GM20000 (cell line): ENCODE measurements at regions not wholly inside any gene's neighbourhood (a gene's known extent, or its start where the extent isn't known, plus 50 kb on each side); places are given as distances from the start of the nearest gene placed in this dataset.
"Not testable (repeated sequence)": the region's sequence is repeated elsewhere in the genome, so short reads cannot be mapped to it uniquely, and the experiment has no call there.

Experiments used
- DNase-seq: peaks from one replicate; pipeline ENCODE4 v3.0.0; 2012; ENCODE audit warnings: low spot score
- TF ChIP-seq, protein P1 (sequence below): IDR thresholded peaks from 2 replicates; pipeline ENCODE4 v1.5.1; 2012; ENCODE audit warnings: mild to moderate bottlenecking, control low read depth; ENCODE audit errors: extremely low read depth, missing control alignments

DNA sequence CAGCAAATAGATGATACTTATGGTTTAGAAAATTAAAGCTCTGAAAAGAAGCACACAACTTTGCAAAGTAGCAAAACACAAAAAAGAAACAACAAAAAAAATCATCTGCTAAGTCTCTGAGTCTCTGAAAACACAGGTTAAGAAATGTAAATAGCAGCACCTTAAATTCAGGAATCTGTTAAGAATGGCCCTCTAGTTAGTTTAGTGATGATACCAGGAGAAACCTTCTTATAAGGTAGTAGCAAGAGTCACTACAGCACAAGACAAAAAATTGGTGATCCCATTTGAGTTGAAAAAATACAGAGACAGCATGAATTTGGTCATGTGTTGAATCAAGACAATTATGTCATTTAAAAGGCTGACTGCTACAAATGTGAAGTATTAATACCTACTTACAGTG, 308.2 kb upstream of the ADGRL3 start:
- TF ChIP-seq, protein P1, sequence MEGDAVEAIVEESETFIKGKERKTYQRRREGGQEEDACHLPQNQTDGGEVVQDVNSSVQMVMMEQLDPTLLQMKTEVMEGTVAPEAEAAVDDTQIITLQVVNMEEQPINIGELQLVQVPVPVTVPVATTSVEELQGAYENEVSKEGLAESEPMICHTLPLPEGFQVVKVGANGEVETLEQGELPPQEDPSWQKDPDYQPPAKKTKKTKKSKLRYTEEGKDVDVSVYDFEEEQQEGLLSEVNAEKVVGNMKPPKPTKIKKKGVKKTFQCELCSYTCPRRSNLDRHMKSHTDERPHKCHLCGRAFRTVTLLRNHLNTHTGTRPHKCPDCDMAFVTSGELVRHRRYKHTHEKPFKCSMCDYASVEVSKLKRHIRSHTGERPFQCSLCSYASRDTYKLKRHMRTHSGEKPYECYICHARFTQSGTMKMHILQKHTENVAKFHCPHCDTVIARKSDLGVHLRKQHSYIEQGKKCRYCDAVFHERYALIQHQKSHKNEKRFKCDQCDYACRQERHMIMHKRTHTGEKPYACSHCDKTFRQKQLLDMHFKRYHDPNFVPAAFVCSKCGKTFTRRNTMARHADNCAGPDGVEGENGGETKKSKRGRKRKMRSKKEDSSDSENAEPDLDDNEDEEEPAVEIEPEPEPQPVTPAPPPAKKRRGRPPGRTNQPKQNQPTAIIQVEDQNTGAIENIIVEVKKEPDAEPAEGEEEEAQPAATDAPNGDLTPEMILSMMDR = no peak
- DNase-seq = no peak

DNA sequence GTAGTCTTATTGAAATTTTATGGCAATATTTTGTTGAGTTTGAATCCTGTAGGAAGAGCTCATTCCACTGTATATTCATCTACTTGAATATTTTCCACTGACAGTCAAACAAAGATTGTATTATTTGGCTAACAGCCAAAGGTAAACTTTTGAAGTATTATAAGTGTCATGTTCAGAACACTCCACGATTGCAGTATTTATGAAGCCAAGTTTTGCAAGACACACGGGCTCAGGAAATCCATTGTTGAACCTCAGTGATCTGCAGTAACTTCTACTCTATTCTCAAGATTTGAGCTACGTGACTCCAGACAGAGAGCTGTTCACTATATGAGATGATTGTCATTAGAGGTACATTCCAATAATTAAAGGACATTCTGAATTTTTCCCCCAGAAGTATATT, 302.7 kb upstream of the ADGRL3 start:
- TF ChIP-seq, protein P1 = no peak
- no peak for DNase-seq

DNA sequence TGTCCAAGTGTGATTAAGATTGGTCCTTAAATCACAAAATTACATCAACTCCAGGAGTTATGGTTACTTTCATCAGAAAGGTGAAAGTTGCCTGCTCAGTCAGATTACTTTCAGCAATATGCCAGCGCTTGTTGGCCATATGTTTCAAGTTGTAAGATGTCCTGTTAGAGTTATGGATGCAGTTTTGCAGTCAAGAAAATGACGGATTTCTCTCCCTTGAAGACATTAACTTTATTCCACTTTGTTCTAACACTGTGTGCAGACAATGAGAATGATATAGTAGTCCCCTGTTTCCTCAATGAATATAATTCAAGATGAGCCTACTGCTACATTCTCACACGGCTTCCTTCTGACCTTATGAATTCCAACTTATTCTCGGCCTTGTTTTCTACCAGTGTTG, 295.0 kb upstream of the ADGRL3 start:
- TF ChIP-seq, protein P1 = no peak

DNA sequence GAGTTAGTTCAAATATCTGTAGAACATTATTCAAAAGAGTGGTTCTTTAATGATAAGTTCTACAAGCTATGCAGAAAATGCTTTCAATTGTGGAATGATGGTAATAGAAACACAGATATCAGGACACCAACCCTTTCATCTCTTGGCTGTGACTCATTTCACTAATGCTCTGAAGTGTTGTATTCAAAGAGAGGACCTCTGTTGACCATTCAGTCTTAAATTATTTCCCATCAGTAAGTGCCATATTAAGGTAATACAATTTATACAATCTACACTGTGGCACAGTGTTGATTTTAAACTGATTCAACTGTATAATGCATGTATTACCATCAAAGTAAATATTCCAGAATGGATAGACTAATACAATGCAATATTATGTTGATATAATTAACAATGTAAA, 289.0 kb upstream of the ADGRL3 start:
- TF ChIP-seq, protein P1 = no peak
- no peak for DNase-seq

More for the DNA sequence above, 295.0 kb upstream of the ADGRL3 start:
- DNase-seq = no peak

DNA sequence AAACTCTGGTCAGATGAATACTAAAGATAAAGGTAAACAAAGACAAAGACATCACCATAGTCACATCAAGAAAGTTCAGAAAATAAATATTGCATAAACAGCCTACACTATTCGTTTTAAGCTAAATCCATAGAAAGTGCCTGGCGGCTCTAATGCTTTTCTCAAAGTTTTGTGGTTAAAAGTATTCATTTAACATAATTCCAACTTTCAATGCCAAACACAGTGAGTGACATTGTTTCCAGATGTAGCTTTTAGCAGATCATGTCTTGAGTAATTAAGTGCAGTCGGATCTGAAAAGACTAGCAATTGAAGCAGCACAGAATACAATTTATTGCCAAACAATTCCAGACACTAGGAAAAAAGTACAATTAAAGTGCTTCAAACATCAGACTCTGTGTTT, 287.1 kb upstream of the ADGRL3 start:
- TF ChIP-seq, protein P1 = no peak

DNA sequence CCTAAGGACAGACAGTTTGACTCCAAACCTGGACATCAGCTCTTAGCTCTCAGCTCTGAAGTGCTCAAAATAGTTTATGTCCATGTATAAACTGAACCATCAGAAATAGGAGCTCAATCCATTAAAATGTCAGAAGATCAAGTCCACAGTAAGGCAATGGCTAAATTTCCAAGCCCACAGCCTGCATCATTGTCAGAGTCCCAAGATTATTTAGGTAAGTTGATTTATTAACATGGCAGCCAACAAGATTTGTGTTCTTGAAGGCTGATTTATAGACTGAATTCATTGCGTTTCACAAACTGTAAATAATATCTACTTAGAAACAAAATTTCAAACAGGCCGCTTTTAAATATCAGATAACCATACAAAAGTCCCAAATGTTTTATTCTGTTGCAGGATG, 286.5 kb upstream of the ADGRL3 start:
- no peak for DNase-seq
- TF ChIP-seq, protein P1 = no peak

More for the DNA sequence above, 287.1 kb upstream of the ADGRL3 start:
- DNase-seq = no peak

DNA sequence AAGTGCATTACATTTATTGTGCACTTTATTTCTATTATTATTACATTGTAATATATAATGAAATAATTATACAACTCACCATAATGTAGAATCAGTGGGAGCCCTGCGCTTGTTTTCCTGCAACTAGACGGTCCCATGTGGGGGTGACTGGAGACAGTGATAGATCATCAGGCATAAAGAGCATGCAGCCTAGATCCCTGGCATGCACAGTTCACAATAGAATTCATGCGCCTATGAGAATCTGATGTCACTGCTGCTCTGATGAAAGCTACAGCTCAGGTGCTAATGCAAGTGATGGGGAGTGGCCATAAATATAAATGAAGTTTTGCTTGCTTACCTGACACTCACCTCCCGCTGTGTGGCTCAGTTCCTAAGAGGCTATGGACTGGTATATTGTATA, 278.4 kb upstream of the ADGRL3 start:
- not testable (repeated sequence) for DNase-seq

DNA sequence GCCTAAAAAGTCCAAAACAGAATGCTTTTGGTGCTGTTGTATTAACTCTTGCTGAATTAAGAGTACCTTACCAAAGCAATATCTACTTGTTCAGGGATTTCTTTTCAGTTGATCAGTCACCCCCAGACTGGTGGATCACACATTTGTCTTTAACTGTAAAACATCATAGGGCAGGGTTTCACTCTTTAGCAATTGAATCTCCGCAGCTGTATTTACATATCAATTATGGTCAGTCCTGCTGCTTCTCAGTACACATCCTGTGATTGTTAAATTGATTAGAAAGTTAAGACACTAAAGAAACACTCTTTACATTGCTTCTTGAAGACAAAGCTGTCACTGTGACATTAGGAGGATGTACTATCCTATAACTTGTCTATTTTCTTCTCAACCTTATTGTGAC, 277.1 kb upstream of the ADGRL3 start:
- TF ChIP-seq, protein P1 = no peak
- DNase-seq = no peak
